ENCODE measurements at regions not wholly inside any gene's neighbourhood (a gene's known extent, or its start where the extent isn't known, plus 50 kb on each side); places are given as distances from the start of the nearest gene placed in this dataset.
A peak's percentile ranks its signal among the peaks of the same experiment; 100 is the strongest.

- DNase-seq (no peak), ATAC-seq (no peak)
- 64% methylated on average over 2 of the region's 11 CpGs for WGBS (ENCODE audit: insufficient coverage, low coverage, low lambda C conversion rate, missing lambda C conversion rate)
- Histone ChIP-seq H3K27me3 (no peaks in the 10 kb centered on the region), H3K36me3 (no peaks in the 10 kb centered on the region), H3K4me1 (no peaks in the 10 kb centered on the region), H3K27ac (no peak overlapping the region), H3K9me3 (no peaks in the 10 kb centered on the region), H3K4me3 (no peak overlapping the region)
- intact Hi-C loops (cut with DNase I) = no loop called here
- TF ChIP-seq, protein P1, sequence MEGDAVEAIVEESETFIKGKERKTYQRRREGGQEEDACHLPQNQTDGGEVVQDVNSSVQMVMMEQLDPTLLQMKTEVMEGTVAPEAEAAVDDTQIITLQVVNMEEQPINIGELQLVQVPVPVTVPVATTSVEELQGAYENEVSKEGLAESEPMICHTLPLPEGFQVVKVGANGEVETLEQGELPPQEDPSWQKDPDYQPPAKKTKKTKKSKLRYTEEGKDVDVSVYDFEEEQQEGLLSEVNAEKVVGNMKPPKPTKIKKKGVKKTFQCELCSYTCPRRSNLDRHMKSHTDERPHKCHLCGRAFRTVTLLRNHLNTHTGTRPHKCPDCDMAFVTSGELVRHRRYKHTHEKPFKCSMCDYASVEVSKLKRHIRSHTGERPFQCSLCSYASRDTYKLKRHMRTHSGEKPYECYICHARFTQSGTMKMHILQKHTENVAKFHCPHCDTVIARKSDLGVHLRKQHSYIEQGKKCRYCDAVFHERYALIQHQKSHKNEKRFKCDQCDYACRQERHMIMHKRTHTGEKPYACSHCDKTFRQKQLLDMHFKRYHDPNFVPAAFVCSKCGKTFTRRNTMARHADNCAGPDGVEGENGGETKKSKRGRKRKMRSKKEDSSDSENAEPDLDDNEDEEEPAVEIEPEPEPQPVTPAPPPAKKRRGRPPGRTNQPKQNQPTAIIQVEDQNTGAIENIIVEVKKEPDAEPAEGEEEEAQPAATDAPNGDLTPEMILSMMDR (IDR thresholded peaks at IDR 0.05) = no peak
- TF ChIP-seq POLR2A (IDR thresholded peaks at IDR 0.05) = no peak
These were observed 514.2 kb upstream of the MYT1L start for GRCh38 chr2:2845267-2845666.

DNA sequence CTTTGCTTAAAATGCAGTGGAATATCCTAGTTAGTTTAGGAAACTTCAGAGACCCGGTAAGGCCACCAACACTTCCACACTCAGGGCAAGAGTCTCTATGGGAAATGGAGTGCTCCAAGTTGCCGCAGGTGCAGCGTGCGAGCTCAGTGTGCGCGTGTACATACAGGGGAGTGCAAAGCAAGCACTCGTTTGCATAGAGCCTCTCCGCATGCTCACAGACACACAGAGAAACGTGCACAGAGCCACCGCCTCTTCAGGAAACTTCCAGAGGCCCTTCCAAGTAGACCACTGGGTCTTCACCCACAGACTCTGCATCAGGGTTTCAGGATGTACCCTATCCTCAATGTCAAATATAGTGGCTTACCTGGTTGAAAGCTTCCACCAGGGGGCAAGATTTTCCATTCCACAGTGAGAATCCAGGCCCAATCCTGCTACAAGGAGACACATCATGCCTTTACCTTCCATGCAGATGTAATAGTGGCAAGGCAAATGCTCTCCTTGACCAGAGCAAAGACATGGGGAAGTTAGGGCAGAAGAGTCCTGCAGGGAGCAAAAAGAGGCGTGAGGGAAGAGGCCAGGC is 513.0 kb upstream of the MYT1L start:
- DNase-seq (no peak), ATAC-seq (peak in 1 of 4 donors; percentile 40)
- Histone ChIP-seq H3K27ac (no peak overlapping the region), H3K4me3 (no peak overlapping the region), H3K36me3 (no peaks in the 10 kb centered on the region), H3K9me3 (no peaks in the 10 kb centered on the region), H3K27me3 (no peaks in the 10 kb centered on the region), H3K4me1 (no peaks in the 10 kb centered on the region)
- intact Hi-C loops (cut with DNase I) = no loop called here
- TF ChIP-seq, protein P1 (IDR thresholded peaks at IDR 0.05) = peak; percentile 9 to 35 (median 20)
- TF ChIP-seq POLR2A (IDR thresholded peaks at IDR 0.05) = no peak
- 40% methylated on average over 1 of the region's 11 CpGs for WGBS (ENCODE audit: insufficient coverage, low coverage, low lambda C conversion rate, missing lambda C conversion rate)

- H3K27me3 ChIP-seq = no peaks in the 10 kb centered on the region
- no peak overlapping the region for H3K27ac ChIP-seq
- DNase-seq (no peak), ATAC-seq (no peak)
- no peaks in the 10 kb centered on the region for H3K9me3 ChIP-seq
- H3K4me3 ChIP-seq = no peak overlapping the region
- 72% methylated on average over 4 of the region's 7 CpGs for WGBS (ENCODE audit: insufficient coverage, low coverage, low lambda C conversion rate, missing lambda C conversion rate)
- intact Hi-C loops (cut with DNase I) = no loop called here
- TF ChIP-seq, protein P1 (IDR thresholded peaks at IDR 0.05) = no peak
- TF ChIP-seq POLR2A (IDR thresholded peaks at IDR 0.05) = no peak
- no peaks in the 10 kb centered on the region for H3K36me3 ChIP-seq
- H3K4me1 ChIP-seq = no peaks in the 10 kb centered on the region
These were observed 511.4 kb upstream of the MYT1L start for GRCh38 chr2:2842466-2842865.

DNA sequence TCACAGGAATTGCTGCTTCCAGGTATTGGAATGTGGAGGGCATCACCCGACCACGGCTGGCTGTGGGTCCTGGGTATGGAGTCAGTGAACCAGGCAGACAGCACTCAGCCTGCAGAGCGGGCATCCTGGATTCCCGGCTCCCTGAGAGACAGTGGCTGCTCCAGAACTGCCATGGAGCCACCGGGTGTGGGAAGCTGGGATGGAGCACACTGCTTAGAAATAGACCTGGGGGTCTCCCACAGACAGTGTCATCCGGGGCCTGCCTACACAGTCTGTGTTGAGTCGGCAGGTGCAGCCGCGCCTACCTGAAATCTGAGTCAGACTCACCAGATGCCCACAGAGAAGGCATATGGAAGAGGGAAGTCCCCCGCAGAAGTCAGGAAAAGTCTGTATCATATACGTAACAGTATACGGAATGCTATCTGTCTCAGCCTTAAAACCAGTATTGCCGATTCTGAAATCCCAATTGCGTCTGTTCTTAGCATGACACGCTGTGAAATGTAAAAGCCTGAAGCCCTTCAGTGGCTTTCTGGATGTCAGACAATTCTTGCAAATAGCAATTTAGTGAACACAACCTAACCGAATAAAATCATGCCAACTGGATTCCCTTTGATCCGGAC is 509.7 kb upstream of the MYT1L start:
- Histone ChIP-seq H3K9me3 (no peaks in the 10 kb centered on the region), H3K4me1 (no peaks in the 10 kb centered on the region), H3K4me3 (no peak overlapping the region), H3K27ac (no peak overlapping the region), H3K36me3 (no peaks in the 10 kb centered on the region), H3K27me3 (no peaks in the 10 kb centered on the region)
- intact Hi-C loops (cut with DNase I) = no loop called here
- WGBS (ENCODE audit: insufficient coverage, low coverage, low lambda C conversion rate, missing lambda C conversion rate) = 85% methylated on average over 8 of the region's 17 CpGs
- TF ChIP-seq, protein P1 (IDR thresholded peaks at IDR 0.05) = no peak
- TF ChIP-seq POLR2A (IDR thresholded peaks at IDR 0.05) = no peak
- ATAC-seq = no peak
- DNase-seq = no peak

All from right lobe of liver (tissue), 6 donors.